Mesenchymal stem cell (in vitro differentiated cells and primary cell): ENCODE measurements at regions not wholly inside any gene's neighbourhood (a gene's known extent, or its start where the extent isn't known, plus 50 kb on each side); places are given as distances from the start of the nearest gene placed in this dataset.

Experiments used
- DNase-seq: peaks from one replicate; pipeline ENCODE4 v3.0.0-alpha.2; 2013
- H2AFZ ChIP-seq: one replicate; pipeline ENCODE4 v1.6.1; 2013; ENCODE audit warnings: low read depth, mild to moderate bottlenecking, control low read depth, inconsistent platforms, low read length, moderate library complexity
- H2AK5ac ChIP-seq: 2 replicates; pipeline ENCODE4 v1.6.1; 2013; ENCODE audit warnings: low read length, moderate library complexity, mild to moderate bottlenecking, inconsistent platforms; ENCODE audit not compliant: severe bottlenecking
- H2BK120ac ChIP-seq: one replicate; pipeline ENCODE4 v1.6.1; 2013; ENCODE audit warnings: low read depth, mild to moderate bottlenecking, inconsistent platforms, low read length, moderate library complexity
- H2BK12ac ChIP-seq, 2 experiments: one replicate each; pipeline ENCODE4 v1.6.1; 2013; ENCODE audit warnings: inconsistent platforms in 2 of 2, low read length in 2 of 2, mild to moderate bottlenecking in 2 of 2, moderate library complexity in 2 of 2, control low read depth in 1 of 2
- H2BK15ac ChIP-seq: one replicate; pipeline ENCODE4 v1.6.1; 2013; ENCODE audit warnings: mild to moderate bottlenecking, low read depth, inconsistent platforms; ENCODE audit not compliant: poor library complexity, severe bottlenecking
- H2BK5ac ChIP-seq: 2 replicates; pipeline ENCODE4 v1.6.1; 2013; ENCODE audit warnings: low read depth, mild to moderate bottlenecking, low read length, control low read depth, inconsistent platforms; ENCODE audit not compliant: poor library complexity, severe bottlenecking
- H3K14ac ChIP-seq, 2 experiments: one replicate each; pipeline ENCODE4 v1.6.1; 2013; ENCODE audit warnings: inconsistent platforms in 2 of 2, low read length in 2 of 2, control low read depth in 1 of 2, mild to moderate bottlenecking in 1 of 2, moderate library complexity in 1 of 2
- H3K18ac ChIP-seq, 2 experiments: one replicate each; pipeline ENCODE4 v1.6.1; 2013; ENCODE audit warnings: inconsistent platforms in 2 of 2, low read length in 2 of 2, control low read depth in 1 of 2, low read depth in 1 of 2, mild to moderate bottlenecking in 1 of 2
- H3K23ac ChIP-seq, 2 experiments: one replicate each; pipeline ENCODE4 v1.6.1; 2013; ENCODE audit warnings: inconsistent platforms in 2 of 2, low read length in 2 of 2, mild to moderate bottlenecking in 2 of 2, moderate library complexity in 2 of 2, control low read depth in 1 of 2
- H3K27ac ChIP-seq: 2 replicates; pipeline ENCODE4 v1.5.1; 2013; ENCODE audit warnings: mild to moderate bottlenecking, moderate library complexity, low read length, control low read depth, inconsistent platforms; ENCODE audit not compliant: poor library complexity, severe bottlenecking
- H3K27me3 ChIP-seq, 2 experiments: 2 replicates each; pipeline versions ENCODE4 v1.6.1 to v1.7.0; 2013; ENCODE audit warnings: low read length in 2 of 2, mild to moderate bottlenecking in 2 of 2, moderate library complexity in 2 of 2, control low read depth in 1 of 2, inconsistent platforms in 1 of 2; ENCODE audit not compliant: control insufficient read depth in 1 of 2, insufficient read depth in 1 of 2
- H3K36me3 ChIP-seq, 2 experiments: 2 replicates each; pipeline versions ENCODE4 v1.6.1 to v1.7.0; 2013; ENCODE audit warnings: low read length in 2 of 2, control low read depth in 1 of 2, inconsistent platforms in 1 of 2, low read depth in 1 of 2, mild to moderate bottlenecking in 1 of 2; ENCODE audit not compliant: insufficient read depth in 2 of 2, control insufficient read depth in 1 of 2
- H3K4ac ChIP-seq, 2 experiments: one replicate each; pipeline ENCODE4 v1.6.1; 2013; ENCODE audit warnings: inconsistent platforms in 2 of 2, low read length in 2 of 2, mild to moderate bottlenecking in 2 of 2, moderate library complexity in 2 of 2, control low read depth in 1 of 2, low read depth in 1 of 2
- H3K4me1 ChIP-seq: 2 replicates; pipeline ENCODE4 v1.6.1; 2013; ENCODE audit warnings: low read depth, low read length, control low read depth; ENCODE audit not compliant: control insufficient read depth, insufficient read depth
- H3K4me2 ChIP-seq: 2 replicates; pipeline ENCODE4 v1.6.1; 2013; ENCODE audit warnings: low read length, mild to moderate bottlenecking, inconsistent platforms; ENCODE audit not compliant: poor library complexity, severe bottlenecking
- H3K4me3 ChIP-seq, 2 experiments: 2 replicates each; pipeline versions ENCODE4 v1.5.1 to v1.7.0; 2013; ENCODE audit warnings: low read length in 2 of 2, mild to moderate bottlenecking in 2 of 2, control low read depth in 1 of 2, low read depth in 1 of 2; ENCODE audit not compliant: insufficient read depth in 1 of 2
- H3K79me1 ChIP-seq: replicated peaks from 2 replicates; pipeline ENCODE4 v1.6.1; 2013; ENCODE audit warnings: mild to moderate bottlenecking, control low read depth, low read length, inconsistent platforms; ENCODE audit not compliant: poor library complexity, severe bottlenecking
- H3K9ac ChIP-seq: 2 replicates; pipeline ENCODE4 v1.7.0; 2013; ENCODE audit warnings: mild to moderate bottlenecking, low read length, moderate library complexity
- H3K9me3 ChIP-seq: 2 replicates; pipeline ENCODE4 v1.7.0; 2013; ENCODE audit warnings: mild to moderate bottlenecking, low read length; ENCODE audit not compliant: control insufficient read depth
- H4K8ac ChIP-seq: one replicate; pipeline ENCODE4 v1.6.1; 2013; ENCODE audit warnings: inconsistent platforms, mild to moderate bottlenecking, low read length, moderate library complexity
- H4K91ac ChIP-seq: one replicate; pipeline ENCODE4 v1.6.1; 2013; ENCODE audit warnings: mild to moderate bottlenecking, low read length, inconsistent platforms
- WGBS: methylation state at CpG from one replicate; pipeline ENCODE4 v1.1.7; 2013; ENCODE audit warnings: mixed read lengths; 5-methylcytosine and 5-hydroxymethylcytosine counted together

DNA sequence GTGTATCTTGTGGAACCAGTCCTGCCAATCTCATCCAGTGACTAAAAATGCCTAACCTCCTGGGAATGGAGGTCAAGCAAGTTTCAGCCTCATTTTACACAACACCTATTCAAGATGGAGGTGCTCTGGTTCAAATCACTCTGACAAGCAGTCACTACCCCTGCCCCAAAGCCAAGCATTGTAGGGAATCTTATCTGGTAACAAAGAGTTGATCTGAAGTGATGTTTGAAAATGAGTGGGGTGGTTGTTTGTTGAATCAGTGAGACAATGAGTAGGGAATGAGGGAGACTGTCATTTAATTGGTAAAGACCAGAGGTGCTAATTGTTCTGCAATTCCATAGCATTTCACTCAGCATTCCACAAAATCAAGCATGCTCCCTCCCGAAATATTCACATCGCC lies 132.0 kb downstream of the RND3 start:
- Histone ChIP-seq H3K27ac (no peak overlapping the region), H3K23ac (no peak overlapping the region), H4K91ac (no peak overlapping the region), H3K14ac (no peak overlapping the region), H2BK5ac (no peak overlapping the region), H3K79me1 (no peaks in the 10 kb centered on the region), H3K4me1 (no peaks in the 10 kb centered on the region), H3K27me3 (no peaks in the 10 kb centered on the region), H2BK15ac (no peak overlapping the region), H3K9me3 (peaks cover under 1% of the 10 kb centered on the region), H2AK5ac (no peak overlapping the region), H3K4me2 (no peak overlapping the region), H2AFZ (no peak overlapping the region), H3K9ac (no peak overlapping the region), H3K36me3 (no peaks in the 10 kb centered on the region), H3K18ac (no peak overlapping the region), H4K8ac (no peak overlapping the region), H3K4ac (no peak overlapping the region), H3K4me3 (no peak overlapping the region), H2BK120ac (no peak overlapping the region), H2BK12ac (no peak overlapping the region)
- 87% methylated on average over 2 of the region's 2 CpGs for WGBS
- no peak for DNase-seq

DNA sequence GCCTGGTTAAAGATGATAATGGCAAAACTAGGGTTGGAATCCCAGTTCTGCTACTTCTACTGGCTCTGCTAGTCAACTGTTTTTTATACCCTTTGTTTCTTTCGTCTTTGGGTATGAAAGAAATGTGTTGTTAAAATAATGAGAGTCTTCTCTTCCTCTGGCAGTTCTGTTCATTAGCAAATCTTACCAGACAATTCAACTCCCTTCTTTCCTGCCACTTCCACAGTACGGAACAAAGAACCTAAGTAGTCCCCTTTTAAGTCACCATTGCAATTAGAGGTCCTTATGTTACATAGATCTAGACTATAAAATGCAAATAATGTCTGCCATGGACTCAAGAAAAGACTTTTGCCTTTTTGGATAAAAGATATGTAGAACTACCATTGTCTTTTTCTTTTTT lies 134.1 kb downstream of the RND3 start:
- no peak for DNase-seq
- no CpG with 5 or more reads among the region's 2 CpGs for WGBS
- Histone ChIP-seq H3K79me1 (no peaks in the 10 kb centered on the region), H4K91ac (no peak overlapping the region), H3K4me2 (no peak overlapping the region), H3K18ac (no peak overlapping the region), H3K4me3 (no peak overlapping the region), H3K9ac (no peak overlapping the region), H2BK12ac (no peak overlapping the region), H2BK120ac (no peak overlapping the region), H3K27ac (no peak overlapping the region), H2AK5ac (no peak overlapping the region), H3K36me3 (no peaks in the 10 kb centered on the region), H3K14ac (no peak overlapping the region), H3K4ac (no peak overlapping the region), H2BK15ac (no peak overlapping the region), H4K8ac (no peak overlapping the region), H3K4me1 (no peaks in the 10 kb centered on the region), H2BK5ac (no peak overlapping the region), H3K23ac (no peak overlapping the region), H3K9me3 (no peaks in the 10 kb centered on the region), H2AFZ (no peak overlapping the region), H3K27me3 (no peaks in the 10 kb centered on the region)

DNA sequence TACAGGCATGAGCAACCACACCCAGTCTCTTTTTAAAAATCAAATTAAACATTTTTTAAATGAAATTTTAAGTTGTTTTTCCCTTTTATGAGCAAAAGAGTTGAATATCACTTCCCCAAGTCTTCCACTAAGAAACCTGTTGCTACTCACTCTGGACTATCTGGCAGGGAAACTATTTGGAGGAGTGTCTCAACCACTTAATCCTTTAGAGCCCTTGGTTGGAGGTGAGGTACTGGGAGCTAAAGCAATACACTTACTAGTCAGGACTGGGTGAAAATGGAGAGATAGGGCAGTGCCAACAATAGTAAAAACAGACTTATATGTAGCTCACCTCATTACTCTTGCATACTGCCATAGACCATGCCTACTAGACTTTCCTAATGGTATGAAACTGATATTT lies 135.5 kb downstream of the RND3 start:
- Histone ChIP-seq H2AFZ (no peak overlapping the region), H4K8ac (no peak overlapping the region), H3K4me1 (no peaks in the 10 kb centered on the region), H3K4me3 (no peak overlapping the region), H2BK5ac (no peak overlapping the region), H3K9ac (no peak overlapping the region), H3K9me3 (no peaks in the 10 kb centered on the region), H2BK12ac (no peak overlapping the region), H3K23ac (no peak overlapping the region), H3K4me2 (no peak overlapping the region), H4K91ac (no peak overlapping the region), H2AK5ac (no peak overlapping the region), H3K27ac (no peak overlapping the region), H2BK15ac (no peak overlapping the region), H3K18ac (no peak overlapping the region), H3K4ac (no peak overlapping the region), H3K79me1 (no peaks in the 10 kb centered on the region), H3K36me3 (no peaks in the 10 kb centered on the region), H3K27me3 (no peaks in the 10 kb centered on the region), H3K14ac (no peak overlapping the region), H2BK120ac (no peak overlapping the region)
- DNase-seq = no peak

DNA sequence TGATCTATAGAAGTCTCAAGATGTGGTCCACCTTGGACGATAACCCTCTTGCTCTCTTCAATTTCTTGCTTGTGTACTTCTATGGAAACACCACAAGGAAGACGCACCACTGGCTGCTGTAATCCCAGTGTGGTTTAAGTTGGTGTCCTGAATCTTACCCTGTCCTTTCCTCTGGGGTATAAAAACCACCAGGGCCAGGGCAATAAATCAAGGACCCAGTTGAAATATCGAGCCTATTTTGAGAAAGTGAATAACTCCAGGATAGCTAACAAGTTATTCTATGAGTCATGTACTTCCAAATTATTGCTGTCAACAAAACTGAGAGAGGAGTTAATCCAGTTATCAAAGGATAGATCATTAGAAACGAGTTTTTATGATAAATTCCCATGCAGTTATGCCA lies 137.0 kb downstream of the RND3 start:
- no peak overlapping the region for H4K8ac ChIP-seq
- no peak overlapping the region for H2BK5ac ChIP-seq
- H3K9ac ChIP-seq = no peak overlapping the region
- no peak for DNase-seq
- no peaks in the 10 kb centered on the region for H3K36me3 ChIP-seq
- H2AFZ ChIP-seq = no peak overlapping the region
- 100% methylated on average over 2 of the region's 4 CpGs for WGBS
- H3K4me2 ChIP-seq = no peak overlapping the region
- no peaks in the 10 kb centered on the region for H3K79me1 ChIP-seq
- H2AK5ac ChIP-seq = no peak overlapping the region
- no peak overlapping the region for H3K27ac ChIP-seq
- H3K4me3 ChIP-seq = no peak overlapping the region
- H3K14ac ChIP-seq = no peak overlapping the region
- no peak overlapping the region for H2BK15ac ChIP-seq
- H3K23ac ChIP-seq = no peak overlapping the region
- H3K4ac ChIP-seq = no peak overlapping the region
- H3K27me3 ChIP-seq = no peaks in the 10 kb centered on the region
- no peak overlapping the region for H2BK12ac ChIP-seq
- H3K9me3 ChIP-seq = no peaks in the 10 kb centered on the region
- no peak overlapping the region for H2BK120ac ChIP-seq
- no peak overlapping the region for H3K18ac ChIP-seq
- no peaks in the 10 kb centered on the region for H3K4me1 ChIP-seq
- no peak overlapping the region for H4K91ac ChIP-seq
